WTC11 (cell line): ENCODE measurements at regions not wholly inside any gene's neighbourhood (a gene's known extent, or its start where the extent isn't known, plus 50 kb on each side); places are given as distances from the start of the nearest gene placed in this dataset.

ENCODE experiments used
- ATAC-seq: fragments of 200-7000 bp; cut with Tn5 transposase; 2 replicates; pipeline ENCODE4 v1.10.0; 2021; ENCODE audit warnings: mild to moderate bottlenecking, moderate library complexity
- CTCF ChIA-PET: fragments of 300-600 bp; sonication (Branson Sonifier 250); formaldehyde crosslinking; loops from one replicate; lab custom pipeline; 2021; ENCODE audit warnings: antibody characterized with exemption; lab: Charles Lee
- POLR2A ChIA-PET: fragments of 350-600 bp; sonication (Branson Sonifier 250); formaldehyde crosslinking; loops from one replicate; lab custom pipeline; 2021; ENCODE audit warnings: antibody characterized with exemption; lab: Charles Lee
- DNase-seq: peaks from one replicate; pipeline ENCODE4 v3.0.0; 2021; ENCODE audit warnings: low spot score
- H3K27ac Mint-ChIP-seq: 2 replicates; pipeline ENCODE4 v1.8.0; 2021; ENCODE audit warnings: mixed read lengths
- H3K27me3 Mint-ChIP-seq: 2 replicates; pipeline ENCODE4 v1.8.0; 2021; ENCODE audit warnings: low read depth, mild to moderate bottlenecking, moderate library complexity, mixed read lengths
- H3K36me3 Mint-ChIP-seq: 2 replicates; pipeline ENCODE4 v1.8.0; 2021; ENCODE audit warnings: mixed read lengths
- H3K4me1 Mint-ChIP-seq: 2 replicates; pipeline ENCODE4 v1.8.0; 2022; ENCODE audit warnings: mixed read lengths
- H3K4me3 Mint-ChIP-seq: 2 replicates; pipeline ENCODE4 v1.8.0; 2021; ENCODE audit warnings: mild to moderate bottlenecking, moderate library complexity, mixed read lengths
- H3K9me3 Mint-ChIP-seq: 2 replicates; pipeline ENCODE4 v1.8.0; 2021; ENCODE audit warnings: mixed read lengths
- ARID4B ChIP-seq: sonication (generic); formaldehyde crosslinking; IDR thresholded peaks from 2 replicates; pipeline ENCODE4 v1.8.0; 2023; ENCODE audit warnings: missing genetic modification reagents, mild to moderate bottlenecking, borderline replicate concordance
- CDX4 ChIP-seq: fragments of 250-450 bp; sonication (Bioruptor Pico); IDR thresholded peaks from 2 replicates; pipeline ENCODE4 v1.9.0; 2021; ENCODE audit warnings: moderate library complexity, mild to moderate bottlenecking, inconsistent platforms, borderline replicate concordance
- E2F4 ChIP-seq: sonication (generic); formaldehyde crosslinking; IDR thresholded peaks from 2 replicates; pipeline ENCODE4 v1.8.1; 2022; ENCODE audit warnings: low read depth, mild to moderate bottlenecking, moderate library complexity, missing genetic modification reagents, borderline replicate concordance
- ESRRA ChIP-seq: sonication (generic); formaldehyde crosslinking; IDR thresholded peaks from 2 replicates; pipeline ENCODE4 v1.8.1; 2022; ENCODE audit warnings: mild to moderate bottlenecking, missing genetic modification reagents, borderline replicate concordance
- FOXJ3 ChIP-seq: sonication (generic); formaldehyde crosslinking; IDR thresholded peaks from 2 replicates; pipeline ENCODE4 v1.9.0; 2021; ENCODE audit warnings: missing genetic modification reagents, mild to moderate bottlenecking, borderline replicate concordance
- FOXK1 ChIP-seq: sonication (generic); formaldehyde crosslinking; IDR thresholded peaks from 2 replicates; pipeline ENCODE4 v1.8.0; 2022; ENCODE audit warnings: mild to moderate bottlenecking, moderate library complexity, missing genetic modification reagents
- FOXP1 ChIP-seq: sonication (generic); formaldehyde crosslinking; IDR thresholded peaks from 2 replicates; pipeline ENCODE4 v1.8.0; 2022; ENCODE audit warnings: missing genetic modification reagents, mild to moderate bottlenecking, moderate library complexity, borderline replicate concordance
- GRHL2 ChIP-seq: fragments of 250-450 bp; sonication (Bioruptor Pico); IDR thresholded peaks from 2 replicates; pipeline ENCODE4 v1.8.0; 2022; ENCODE audit warnings: mild to moderate bottlenecking, moderate library complexity; ENCODE audit not compliant: insufficient replicate concordance, severe bottlenecking
- GTF2I ChIP-seq: fragments of 250-450 bp; sonication (Bioruptor Pico); conservative IDR thresholded peaks from 2 replicates; pipeline ENCODE4 v1.4.0; 2021; ENCODE audit warnings: mild to moderate bottlenecking
- MXD4 ChIP-seq: fragments of 250-450 bp; sonication (Bioruptor Pico); IDR thresholded peaks from 2 replicates; pipeline ENCODE4 v1.8.0; 2021; ENCODE audit warnings: mild to moderate bottlenecking, moderate library complexity, borderline replicate concordance
- PREB ChIP-seq: sonication (generic); formaldehyde crosslinking; IDR thresholded peaks from 2 replicates; pipeline ENCODE4 v1.8.1; 2022; ENCODE audit warnings: mild to moderate bottlenecking, missing genetic modification reagents, moderate library complexity, borderline replicate concordance
- SOX15 ChIP-seq: fragments of 250-450 bp; sonication (Bioruptor Pico); IDR thresholded peaks from 2 replicates; pipeline ENCODE4 v1.9.0; 2021; ENCODE audit warnings: mild to moderate bottlenecking
- ZNF219 ChIP-seq: sonication (generic); formaldehyde crosslinking; IDR thresholded peaks from 2 replicates; pipeline ENCODE4 v1.8.0; 2023; ENCODE audit warnings: missing genetic modification reagents, mild to moderate bottlenecking, borderline replicate concordance
- ZNF532 ChIP-seq: fragments of 250-450 bp; sonication (Bioruptor Pico); IDR thresholded peaks from 2 replicates; pipeline ENCODE4 v1.9.0; 2021; ENCODE audit warnings: mild to moderate bottlenecking, borderline replicate concordance
- TF ChIP-seq, protein P1 (sequence below): fragments of 200-600 bp; IDR thresholded peaks from 2 replicates; pipeline ENCODE4 v1.8.0; 2022; ENCODE audit warnings: antibody characterized with exemption
- TF ChIP-seq, protein P2 (sequence below): sonication (generic); formaldehyde crosslinking; IDR thresholded peaks from 2 replicates; pipeline ENCODE4 v1.8.0; 2022; ENCODE audit warnings: mild to moderate bottlenecking, missing genetic modification reagents
- TF ChIP-seq, protein P3 (sequence below): sonication (generic); formaldehyde crosslinking; IDR thresholded peaks from 2 replicates; pipeline ENCODE4 v1.8.1; 2023; ENCODE audit warnings: mild to moderate bottlenecking, missing genetic modification reagents, moderate library complexity

- ATAC-seq = no peak
- Mint-ChIP-seq H3K4me1 (peaks cover 40% of the 10 kb centered on the region), H3K27ac (no peak overlapping the region), H3K4me3 (no peak overlapping the region), H3K27me3 (no peaks in the 10 kb centered on the region), H3K9me3 (no peaks in the 10 kb centered on the region), H3K36me3 (no peaks in the 10 kb centered on the region)
- POLR2A ChIA-PET = no interaction called here
- DNase-seq = no peak
- CTCF ChIA-PET = interaction anchor here (2.1 kb wide), 1 partner anchor 130 kb away, joined by 5 read pairs; no protein-coding TSS in a partner anchor
- no peak for TF ChIP-seq MXD4 (CRISPR knock-in tag)
- TF ChIP-seq E2F4 = no peak
- no peak for TF ChIP-seq CDX4
- no peak for TF ChIP-seq ESRRA (CRISPR knock-in tag)
- TF ChIP-seq, protein P1, sequence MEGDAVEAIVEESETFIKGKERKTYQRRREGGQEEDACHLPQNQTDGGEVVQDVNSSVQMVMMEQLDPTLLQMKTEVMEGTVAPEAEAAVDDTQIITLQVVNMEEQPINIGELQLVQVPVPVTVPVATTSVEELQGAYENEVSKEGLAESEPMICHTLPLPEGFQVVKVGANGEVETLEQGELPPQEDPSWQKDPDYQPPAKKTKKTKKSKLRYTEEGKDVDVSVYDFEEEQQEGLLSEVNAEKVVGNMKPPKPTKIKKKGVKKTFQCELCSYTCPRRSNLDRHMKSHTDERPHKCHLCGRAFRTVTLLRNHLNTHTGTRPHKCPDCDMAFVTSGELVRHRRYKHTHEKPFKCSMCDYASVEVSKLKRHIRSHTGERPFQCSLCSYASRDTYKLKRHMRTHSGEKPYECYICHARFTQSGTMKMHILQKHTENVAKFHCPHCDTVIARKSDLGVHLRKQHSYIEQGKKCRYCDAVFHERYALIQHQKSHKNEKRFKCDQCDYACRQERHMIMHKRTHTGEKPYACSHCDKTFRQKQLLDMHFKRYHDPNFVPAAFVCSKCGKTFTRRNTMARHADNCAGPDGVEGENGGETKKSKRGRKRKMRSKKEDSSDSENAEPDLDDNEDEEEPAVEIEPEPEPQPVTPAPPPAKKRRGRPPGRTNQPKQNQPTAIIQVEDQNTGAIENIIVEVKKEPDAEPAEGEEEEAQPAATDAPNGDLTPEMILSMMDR = no peak
- TF ChIP-seq FOXP1 (CRISPR knock-in tag) = no peak
- TF ChIP-seq, protein P2, sequence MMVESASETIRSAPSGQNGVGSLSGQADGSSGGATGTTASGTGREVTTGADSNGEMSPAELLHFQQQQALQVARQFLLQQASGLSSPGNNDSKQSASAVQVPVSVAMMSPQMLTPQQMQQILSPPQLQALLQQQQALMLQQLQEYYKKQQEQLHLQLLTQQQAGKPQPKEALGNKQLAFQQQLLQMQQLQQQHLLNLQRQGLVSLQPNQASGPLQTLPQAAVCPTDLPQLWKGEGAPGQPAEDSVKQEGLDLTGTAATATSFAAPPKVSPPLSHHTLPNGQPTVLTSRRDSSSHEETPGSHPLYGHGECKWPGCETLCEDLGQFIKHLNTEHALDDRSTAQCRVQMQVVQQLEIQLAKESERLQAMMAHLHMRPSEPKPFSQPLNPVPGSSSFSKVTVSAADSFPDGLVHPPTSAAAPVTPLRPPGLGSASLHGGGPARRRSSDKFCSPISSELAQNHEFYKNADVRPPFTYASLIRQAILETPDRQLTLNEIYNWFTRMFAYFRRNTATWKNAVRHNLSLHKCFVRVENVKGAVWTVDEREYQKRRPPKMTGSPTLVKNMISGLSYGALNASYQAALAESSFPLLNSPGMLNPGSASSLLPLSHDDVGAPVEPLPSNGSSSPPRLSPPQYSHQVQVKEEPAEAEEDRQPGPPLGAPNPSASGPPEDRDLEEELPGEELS = no peak
- no peak for TF ChIP-seq ARID4B (CRISPR knock-in tag)
- TF ChIP-seq ZNF219 (CRISPR knock-in tag) = no peak
- no peak for TF ChIP-seq GRHL2
- no peak for TF ChIP-seq GTF2I (CRISPR knock-in tag)
- TF ChIP-seq PREB (CRISPR knock-in tag) = no peak
- TF ChIP-seq SOX15 (CRISPR knock-in tag) = no peak
- TF ChIP-seq, protein P3, sequence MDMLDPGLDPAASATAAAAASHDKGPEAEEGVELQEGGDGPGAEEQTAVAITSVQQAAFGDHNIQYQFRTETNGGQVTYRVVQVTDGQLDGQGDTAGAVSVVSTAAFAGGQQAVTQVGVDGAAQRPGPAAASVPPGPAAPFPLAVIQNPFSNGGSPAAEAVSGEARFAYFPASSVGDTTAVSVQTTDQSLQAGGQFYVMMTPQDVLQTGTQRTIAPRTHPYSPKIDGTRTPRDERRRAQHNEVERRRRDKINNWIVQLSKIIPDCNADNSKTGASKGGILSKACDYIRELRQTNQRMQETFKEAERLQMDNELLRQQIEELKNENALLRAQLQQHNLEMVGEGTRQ (CRISPR knock-in tag) = no peak
- TF ChIP-seq ZNF532 (CRISPR knock-in tag) = no peak
- TF ChIP-seq FOXJ3 (CRISPR knock-in tag) = no peak
- TF ChIP-seq FOXK1 (CRISPR knock-in tag) = no peak
Observed at GRCh38 chr4:180794333-180794732, 1448.9 kb upstream of the TENM3 start.
